Loucy (cell line): ENCODE measurements at regions not wholly inside any gene's neighbourhood (a gene's known extent, or its start where the extent isn't known, plus 50 kb on each side); places are given as distances from the start of the nearest gene placed in this dataset.

Experiments
- H2AFZ ChIP-seq: fragments of 200-600 bp; sonication (generic); 2 replicates; pipeline ENCODE4 v1.6.0; 2016; ENCODE audit warnings: antibody characterized with exemption, mild to moderate bottlenecking, low read length, moderate library complexity
- H3F3A ChIP-seq: fragments of 200-600 bp; 2 replicates; pipeline ENCODE4 v1.6.0; 2016; ENCODE audit warnings: antibody characterized with exemption, low read depth, mild to moderate bottlenecking
- H3K27me3 ChIP-seq: fragments of 200-600 bp; sonication (generic); 2 replicates; pipeline ENCODE4 v1.6.1; 2014; ENCODE audit warnings: low read length, mild to moderate bottlenecking; ENCODE audit not compliant: insufficient read depth, poor library complexity, severe bottlenecking
- H3K36me3 ChIP-seq: fragments of 200-600 bp; sonication (generic); 2 replicates; pipeline ENCODE4 v1.6.1; 2016; ENCODE audit warnings: low read length; ENCODE audit not compliant: insufficient read depth
- H3K4me1 ChIP-seq: fragments of 200-600 bp; sonication (generic); 2 replicates; pipeline ENCODE4 v1.5.1; 2014; ENCODE audit warnings: low read length, mild to moderate bottlenecking; ENCODE audit not compliant: insufficient read depth, poor library complexity, severe bottlenecking
- H3K4me2 ChIP-seq: fragments of 200-600 bp; sonication (generic); 2 replicates; pipeline ENCODE4 v1.6.0; 2014; ENCODE audit warnings: antibody characterized with exemption, low read length, low read depth, mild to moderate bottlenecking; ENCODE audit not compliant: poor library complexity, severe bottlenecking
- H3K4me3 ChIP-seq: fragments of 200-600 bp; sonication (generic); 2 replicates; pipeline ENCODE4 v1.5.1; 2014; ENCODE audit warnings: low read length, mild to moderate bottlenecking, mixed read lengths; ENCODE audit not compliant: poor library complexity, severe bottlenecking
- H3K79me2 ChIP-seq: fragments of 200-600 bp; sonication (generic); 2 replicates; pipeline ENCODE4 v1.6.1; 2014; ENCODE audit warnings: low read length; ENCODE audit not compliant: insufficient read depth
- H3K9ac ChIP-seq: fragments of 200-600 bp; sonication (generic); 2 replicates; pipeline ENCODE4 v1.6.0; 2014; ENCODE audit warnings: mild to moderate bottlenecking, low read depth, low read length, moderate library complexity; ENCODE audit not compliant: poor library complexity, severe bottlenecking
- H3K9me2 ChIP-seq: fragments of 200-600 bp; sonication (generic); replicated peaks from 2 replicates; pipeline ENCODE4 v1.6.1; 2016; ENCODE audit warnings: low read depth, low read length, mixed read lengths
- H3K9me3 ChIP-seq: fragments of 200-600 bp; sonication (generic); 2 replicates; pipeline ENCODE4 v1.6.1; 2014; ENCODE audit warnings: mild to moderate bottlenecking, antibody characterized with exemption, low read length, low read depth; ENCODE audit not compliant: insufficient read depth
- H4K20me1 ChIP-seq: fragments of 200-600 bp; sonication (generic); 2 replicates; pipeline ENCODE4 v1.6.0; 2014; ENCODE audit warnings: antibody characterized with exemption, low read length, mild to moderate bottlenecking; ENCODE audit not compliant: insufficient read depth, poor library complexity, severe bottlenecking
- EZH2phosphoT487 ChIP-seq: fragments of 200-600 bp; IDR thresholded peaks from 2 replicates; pipeline ENCODE4 v1.6.1; 2018; ENCODE audit warnings: antibody characterized with exemption, mild to moderate bottlenecking, moderate library complexity, borderline replicate concordance
- TF ChIP-seq, protein P1 (sequence below): fragments of 200-600 bp; sonication (generic); conservative IDR thresholded peaks from 2 replicates; pipeline ENCODE4 v1.5.1; 2014; ENCODE audit warnings: mild to moderate bottlenecking, antibody characterized with exemption, low read length

DNA sequence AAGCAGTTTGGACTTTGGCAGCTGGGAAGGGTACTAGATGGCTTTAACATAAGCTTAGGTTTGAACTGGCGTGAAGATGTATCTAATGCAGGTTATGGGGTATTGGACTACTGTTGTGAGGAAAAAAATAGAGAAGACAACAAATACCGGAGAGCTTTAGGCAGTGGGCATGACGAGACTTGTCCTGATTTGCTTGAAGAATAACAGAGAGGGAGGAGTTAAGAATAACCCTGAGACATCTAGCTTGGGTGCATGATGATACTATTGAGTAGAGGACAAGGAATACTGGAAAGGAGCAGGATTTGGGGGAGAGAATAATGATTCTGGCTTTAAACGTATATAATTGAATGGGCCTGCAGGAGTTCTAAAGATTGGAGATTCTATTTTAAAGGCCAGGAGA, 249.5 kb upstream of the AZI2 start:
- Histone ChIP-seq H3K9me3 (no peaks in the 10 kb centered on the region), H3K79me2 (no peaks in the 10 kb centered on the region), H3K27me3 (no peaks in the 10 kb centered on the region), H3K36me3 (no peaks in the 10 kb centered on the region), H3K9me2 (no peaks in the 10 kb centered on the region), H3K4me1 (no peaks in the 10 kb centered on the region), H3K9ac (no peak overlapping the region), H4K20me1 (no peaks in the 10 kb centered on the region), H3F3A (no peaks in the 10 kb centered on the region), H3K4me2 (no peak overlapping the region), H2AFZ (no peak overlapping the region), H3K4me3 (no peak overlapping the region)
- TF ChIP-seq, protein P1, sequence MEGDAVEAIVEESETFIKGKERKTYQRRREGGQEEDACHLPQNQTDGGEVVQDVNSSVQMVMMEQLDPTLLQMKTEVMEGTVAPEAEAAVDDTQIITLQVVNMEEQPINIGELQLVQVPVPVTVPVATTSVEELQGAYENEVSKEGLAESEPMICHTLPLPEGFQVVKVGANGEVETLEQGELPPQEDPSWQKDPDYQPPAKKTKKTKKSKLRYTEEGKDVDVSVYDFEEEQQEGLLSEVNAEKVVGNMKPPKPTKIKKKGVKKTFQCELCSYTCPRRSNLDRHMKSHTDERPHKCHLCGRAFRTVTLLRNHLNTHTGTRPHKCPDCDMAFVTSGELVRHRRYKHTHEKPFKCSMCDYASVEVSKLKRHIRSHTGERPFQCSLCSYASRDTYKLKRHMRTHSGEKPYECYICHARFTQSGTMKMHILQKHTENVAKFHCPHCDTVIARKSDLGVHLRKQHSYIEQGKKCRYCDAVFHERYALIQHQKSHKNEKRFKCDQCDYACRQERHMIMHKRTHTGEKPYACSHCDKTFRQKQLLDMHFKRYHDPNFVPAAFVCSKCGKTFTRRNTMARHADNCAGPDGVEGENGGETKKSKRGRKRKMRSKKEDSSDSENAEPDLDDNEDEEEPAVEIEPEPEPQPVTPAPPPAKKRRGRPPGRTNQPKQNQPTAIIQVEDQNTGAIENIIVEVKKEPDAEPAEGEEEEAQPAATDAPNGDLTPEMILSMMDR: no peak

DNA sequence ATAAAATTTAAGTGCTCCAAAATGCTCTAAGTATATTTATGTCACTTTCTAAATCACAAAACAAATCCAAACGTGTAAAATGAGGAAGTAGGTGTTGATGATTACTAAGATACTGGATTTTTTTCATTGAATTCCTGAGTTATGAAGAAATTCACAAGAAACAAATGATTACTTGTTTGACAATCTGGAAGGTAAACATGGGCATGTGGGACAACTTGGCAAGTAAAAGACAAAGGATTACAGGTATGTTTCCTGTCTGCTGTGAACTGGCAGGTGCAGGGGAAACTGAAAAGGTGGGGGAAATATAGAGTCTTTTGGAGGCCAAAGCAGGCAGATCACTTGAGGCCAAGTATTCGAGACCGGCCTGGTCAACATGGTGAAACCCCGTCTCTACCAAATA, 252.7 kb upstream of the AZI2 start:
- Histone ChIP-seq H3K27me3 (no peaks in the 10 kb centered on the region), H3K4me3 (no peak overlapping the region), H3K9me3 (no peaks in the 10 kb centered on the region), H3K4me2 (no peak overlapping the region), H4K20me1 (no peaks in the 10 kb centered on the region), H3F3A (no peaks in the 10 kb centered on the region), H3K9ac (no peak overlapping the region), H3K4me1 (no peaks in the 10 kb centered on the region), H2AFZ (no peak overlapping the region), H3K36me3 (no peaks in the 10 kb centered on the region), H3K9me2 (no peaks in the 10 kb centered on the region), H3K79me2 (no peaks in the 10 kb centered on the region)
- TF ChIP-seq, protein P1: no peak
- TF ChIP-seq EZH2phosphoT487: no peak

DNA sequence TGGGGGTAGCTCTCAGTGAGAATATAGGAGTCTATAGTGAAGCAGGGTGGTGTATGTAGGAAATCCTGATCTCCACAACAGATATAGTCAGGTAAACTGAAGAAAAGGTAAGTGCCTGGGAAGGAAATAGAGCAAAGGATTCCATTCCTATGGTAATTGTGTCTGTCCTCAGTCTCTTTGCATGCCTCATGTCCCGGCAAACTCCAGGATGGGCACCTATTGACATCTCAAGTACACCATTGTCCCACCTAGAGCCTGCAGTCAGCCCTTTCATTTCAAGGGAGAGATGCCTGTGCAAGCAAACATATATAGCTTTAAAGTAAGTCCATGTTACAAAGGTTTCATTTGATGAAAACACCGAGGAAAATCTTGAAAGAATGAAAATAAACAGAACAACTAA, 257.7 kb upstream of the AZI2 start:
- no peaks in the 10 kb centered on the region for H4K20me1 ChIP-seq
- no peaks in the 10 kb centered on the region for H3K79me2 ChIP-seq
- H3K36me3 ChIP-seq: no peaks in the 10 kb centered on the region
- H3K9me2 ChIP-seq: 0 out of 2 replicates have a peak, but pooled peaks cover 4% of the 10 kb centered on the region
- H3K9ac ChIP-seq: no peak overlapping the region
- no peaks in the 10 kb centered on the region for H3K4me1 ChIP-seq
- H3K9me3 ChIP-seq: no peaks in the 10 kb centered on the region
- no peak overlapping the region for H3K4me2 ChIP-seq
- no peak for TF ChIP-seq EZH2phosphoT487
- TF ChIP-seq, protein P1: no peak
- H3K27me3 ChIP-seq: no peaks in the 10 kb centered on the region
- H2AFZ ChIP-seq: no peak overlapping the region
- no peak overlapping the region for H3K4me3 ChIP-seq
- no peaks in the 10 kb centered on the region for H3F3A ChIP-seq
